Activated CD8-positive, alpha-beta T cell treated with anti-CD3 and anti-CD28 coated beads for 36 hours (primary cell): ENCODE measurements at regions not wholly inside any gene's neighbourhood (a gene's known extent, or its start where the extent isn't known, plus 50 kb on each side); places are given as distances from the start of the nearest gene placed in this dataset.

Experiments used
- ATAC-seq: fragments of 200-7000 bp; cut with Tn5 transposase; one replicate; pipeline ENCODE4 v1.10.0; 2021; ENCODE audit warnings: mild to moderate bottlenecking, moderate library complexity
- CTCF ChIA-PET: fragments of 350-600 bp; sonication (Branson Sonifier 250); formaldehyde crosslinking; loops from one replicate; lab custom pipeline; 2021; ENCODE audit warnings: antibody characterized with exemption; lab: Charles Lee
- POLR2A ChIA-PET: fragments of 350-600 bp; sonication (Branson Sonifier 250); formaldehyde crosslinking; loops from one replicate; lab custom pipeline; 2021; ENCODE audit warnings: antibody characterized with exemption; lab: Charles Lee
- DNase-seq: peaks from one replicate; pipeline ENCODE4 v3.0.0-alpha.2; 2020
- H3K27ac Mint-ChIP-seq: one replicate; pipeline ENCODE4 v1.8.0; 2021; ENCODE audit warnings: mild to moderate bottlenecking, mixed read lengths
- H3K27me3 Mint-ChIP-seq: one replicate; pipeline ENCODE4 v1.8.0; 2021; ENCODE audit warnings: mixed read lengths
- H3K36me3 Mint-ChIP-seq: one replicate; pipeline ENCODE4 v1.8.0; 2021; ENCODE audit warnings: low read depth, mixed read lengths
- H3K4me1 Mint-ChIP-seq: one replicate; pipeline ENCODE4 v1.8.0; 2021; ENCODE audit warnings: low read depth, mixed read lengths
- H3K4me3 Mint-ChIP-seq: one replicate; pipeline ENCODE4 v1.8.0; 2021; ENCODE audit warnings: mild to moderate bottlenecking, moderate library complexity, mixed read lengths
- H3K9me3 Mint-ChIP-seq: one replicate; pipeline ENCODE4 v1.8.0; 2021; ENCODE audit warnings: mixed read lengths
- intact Hi-C: fragments of 100-400 bp; cut with micrococcal nuclease; formaldehyde crosslinking; loops from one replicate; pipeline ENCODE4 v1.10.0; 2022
- TF ChIP-seq, protein P1 (sequence below): fragments of 200-600 bp; IDR thresholded peaks from one replicate; pipeline ENCODE4 v1.8.0; 2022; ENCODE audit warnings: antibody characterized with exemption, mild to moderate bottlenecking

DNA sequence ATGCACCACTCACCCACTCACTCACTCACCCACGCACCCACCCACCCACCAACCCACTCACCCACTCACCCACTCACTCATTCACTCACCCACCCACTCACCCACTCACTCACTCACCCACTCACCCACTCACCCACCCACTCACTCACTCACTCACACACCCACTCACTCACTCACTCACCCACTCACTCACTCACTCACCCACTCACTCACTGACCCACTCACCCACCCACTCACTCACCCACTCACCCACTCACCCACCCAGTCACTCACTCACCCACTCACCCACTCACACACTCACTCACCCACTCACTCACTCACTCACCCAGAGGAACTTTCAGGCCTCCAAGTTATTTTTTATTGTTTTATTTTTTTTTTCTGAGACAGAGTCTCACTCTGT lies 93.1 kb upstream of the MKI67 start:
- ChIA-PET CTCF (no interaction called here), POLR2A (no interaction called here)
- Mint-ChIP-seq H3K9me3 (no peaks in the 10 kb centered on the region), H3K27me3 (peaks cover 4% of the 10 kb centered on the region), H3K27ac (no peak overlapping the region), H3K36me3 (no peaks in the 10 kb centered on the region), H3K4me3 (no peak overlapping the region), H3K4me1 (peaks cover 13% of the 10 kb centered on the region)
- no peak for DNase-seq
- intact Hi-C loops: no loop called here
- ATAC-seq: no peak
- TF ChIP-seq, protein P1, sequence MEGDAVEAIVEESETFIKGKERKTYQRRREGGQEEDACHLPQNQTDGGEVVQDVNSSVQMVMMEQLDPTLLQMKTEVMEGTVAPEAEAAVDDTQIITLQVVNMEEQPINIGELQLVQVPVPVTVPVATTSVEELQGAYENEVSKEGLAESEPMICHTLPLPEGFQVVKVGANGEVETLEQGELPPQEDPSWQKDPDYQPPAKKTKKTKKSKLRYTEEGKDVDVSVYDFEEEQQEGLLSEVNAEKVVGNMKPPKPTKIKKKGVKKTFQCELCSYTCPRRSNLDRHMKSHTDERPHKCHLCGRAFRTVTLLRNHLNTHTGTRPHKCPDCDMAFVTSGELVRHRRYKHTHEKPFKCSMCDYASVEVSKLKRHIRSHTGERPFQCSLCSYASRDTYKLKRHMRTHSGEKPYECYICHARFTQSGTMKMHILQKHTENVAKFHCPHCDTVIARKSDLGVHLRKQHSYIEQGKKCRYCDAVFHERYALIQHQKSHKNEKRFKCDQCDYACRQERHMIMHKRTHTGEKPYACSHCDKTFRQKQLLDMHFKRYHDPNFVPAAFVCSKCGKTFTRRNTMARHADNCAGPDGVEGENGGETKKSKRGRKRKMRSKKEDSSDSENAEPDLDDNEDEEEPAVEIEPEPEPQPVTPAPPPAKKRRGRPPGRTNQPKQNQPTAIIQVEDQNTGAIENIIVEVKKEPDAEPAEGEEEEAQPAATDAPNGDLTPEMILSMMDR: no peak

DNA sequence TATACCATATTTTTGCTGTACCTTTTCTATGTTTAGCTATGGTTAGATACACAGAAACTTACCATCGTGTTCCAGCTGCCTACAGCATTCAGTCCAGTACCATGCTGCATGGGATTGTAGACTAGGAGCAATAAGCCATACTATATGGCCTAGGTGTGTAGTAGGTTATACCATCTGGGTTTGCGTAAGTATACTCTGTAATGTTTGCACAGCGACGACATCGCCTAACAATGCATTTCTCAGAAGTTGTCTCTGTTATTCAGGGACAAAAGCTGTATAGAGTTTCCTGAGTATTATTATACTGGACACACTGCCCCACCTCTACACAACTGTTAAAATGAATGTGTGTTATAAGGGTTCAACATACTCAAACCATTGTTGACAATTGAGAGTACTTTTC lies 93.8 kb upstream of the MKI67 start:
- Mint-ChIP-seq H3K36me3 (no peaks in the 10 kb centered on the region), H3K4me1 (peaks cover 13% of the 10 kb centered on the region), H3K4me3 (no peak overlapping the region), H3K27me3 (peaks cover 4% of the 10 kb centered on the region), H3K9me3 (no peaks in the 10 kb centered on the region), H3K27ac (no peak overlapping the region)
- no peak for DNase-seq
- no peak for ATAC-seq
- intact Hi-C loops: no loop called here
- TF ChIP-seq, protein P1: no peak
- POLR2A ChIA-PET: no interaction called here
- CTCF ChIA-PET: no interaction called here

DNA sequence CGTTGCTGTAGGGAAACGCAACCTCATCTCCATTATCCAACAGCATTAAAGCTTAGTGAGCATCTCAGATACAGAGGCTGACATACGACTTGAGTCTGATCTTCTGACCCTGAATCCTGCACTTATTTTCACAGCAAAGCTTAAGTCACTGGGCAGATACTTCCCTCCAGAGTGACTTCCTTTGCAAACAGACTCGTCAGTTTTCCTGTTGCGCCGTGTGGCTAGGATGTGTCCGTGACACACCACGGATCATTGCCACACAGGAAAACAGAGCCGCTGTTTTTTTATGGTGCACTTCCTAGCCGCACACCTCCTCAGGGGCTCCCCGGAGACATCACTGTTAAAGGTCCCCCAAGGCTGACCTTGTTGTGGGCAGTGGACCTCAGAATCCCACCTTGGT lies 94.9 kb upstream of the MKI67 start:
- H3K4me1 Mint-ChIP-seq: peaks cover 13% of the 10 kb centered on the region
- TF ChIP-seq, protein P1: no peak
- CTCF ChIA-PET: interaction anchor here (1.5 to 3.3 kb wide), 2 partner anchors 9 to 14 kb away, joined by 4 to 18 read pairs; no protein-coding TSS in a partner anchor
- intact Hi-C loops: no loop called here
- H3K27me3 Mint-ChIP-seq: peaks cover 4% of the 10 kb centered on the region
- no peaks in the 10 kb centered on the region for H3K36me3 Mint-ChIP-seq
- no peak overlapping the region for H3K4me3 Mint-ChIP-seq
- ATAC-seq: no peak
- DNase-seq: no peak
- H3K27ac Mint-ChIP-seq: no peak overlapping the region
- H3K9me3 Mint-ChIP-seq: no peaks in the 10 kb centered on the region
- POLR2A ChIA-PET: no interaction called here

DNA sequence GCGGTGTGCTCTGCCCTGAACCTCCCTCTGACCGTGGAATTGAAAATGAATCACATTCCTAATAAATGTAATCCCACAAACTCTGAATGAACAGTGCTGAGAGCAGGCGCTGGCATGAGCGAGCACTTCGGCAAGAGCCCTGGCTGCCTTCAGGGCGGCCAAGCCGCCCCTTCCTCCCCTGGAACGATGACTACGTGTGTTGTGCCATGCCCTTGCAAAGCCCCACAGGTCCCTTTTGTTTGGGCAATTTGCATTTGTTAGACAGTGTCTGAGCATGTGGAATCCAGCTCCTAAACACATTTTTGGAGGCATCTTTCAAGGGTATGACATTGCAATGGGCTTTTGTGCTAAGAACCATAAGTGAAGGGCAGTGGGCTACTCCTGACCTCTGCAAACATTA lies 95.6 kb upstream of the MKI67 start:
- no peak overlapping the region for H3K4me3 Mint-ChIP-seq
- H3K27me3 Mint-ChIP-seq: peaks cover 4% of the 10 kb centered on the region
- POLR2A ChIA-PET: no interaction called here

DNA sequence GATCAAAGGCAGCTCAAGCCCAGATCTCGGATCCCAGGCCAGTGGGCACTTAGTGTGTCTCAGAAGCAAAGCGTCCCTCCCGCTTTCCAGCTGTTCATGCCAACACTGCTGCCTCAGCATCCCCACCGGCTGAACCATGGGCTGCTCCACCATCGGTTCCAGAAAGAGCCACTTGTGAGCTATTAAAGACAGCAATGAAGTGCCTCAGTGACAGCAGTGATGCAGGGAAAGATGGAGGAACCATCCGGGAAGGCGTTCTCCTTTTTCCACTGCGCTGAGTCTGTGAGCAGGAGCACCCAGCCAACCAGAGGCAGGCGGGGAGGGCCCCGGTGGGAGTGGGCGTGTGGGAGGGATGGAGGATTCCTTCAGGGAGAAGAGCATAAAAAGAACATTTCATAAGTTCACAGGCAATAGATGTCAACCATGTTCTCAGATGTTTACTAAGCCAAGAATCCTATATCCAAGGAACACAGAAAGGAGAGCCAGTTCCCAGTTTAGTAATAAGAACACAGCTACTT lies 96.2 kb upstream of the MKI67 start:
- H3K9me3 Mint-ChIP-seq: no peaks in the 10 kb centered on the region
- no peak overlapping the region for H3K27ac Mint-ChIP-seq
- POLR2A ChIA-PET: no interaction called here
- no peak for ATAC-seq
- peaks cover 4% of the 10 kb centered on the region for H3K27me3 Mint-ChIP-seq
- no peak overlapping the region for H3K4me3 Mint-ChIP-seq
- TF ChIP-seq, protein P1: no peak
- intact Hi-C loops: no loop called here
- CTCF ChIA-PET: interaction anchor here (1.5 to 3.3 kb wide), 2 partner anchors 10 to 15 kb away, joined by 4 to 18 read pairs; no protein-coding TSS in a partner anchor
- H3K4me1 Mint-ChIP-seq: peaks cover 9% of the 10 kb centered on the region
- DNase-seq: no peak
- H3K36me3 Mint-ChIP-seq: no peaks in the 10 kb centered on the region

More for the DNA sequence above, 95.6 kb upstream of the MKI67 start:
- no peaks in the 10 kb centered on the region for H3K9me3 Mint-ChIP-seq
- H3K27ac Mint-ChIP-seq: no peak overlapping the region
- CTCF ChIA-PET: interaction anchor here (1.5 to 3.3 kb wide), 2 partner anchors 10 to 14 kb away, joined by 4 to 18 read pairs; no protein-coding TSS in a partner anchor
- no peaks in the 10 kb centered on the region for H3K36me3 Mint-ChIP-seq
- intact Hi-C loops: no loop called here
- TF ChIP-seq, protein P1: no peak
- ATAC-seq (no peak), DNase-seq (no peak)
- peaks cover 13% of the 10 kb centered on the region for H3K4me1 Mint-ChIP-seq
